T-helper 2 cell treated with Interferon-gamma antibody and Interleukin-4, amounts not matched to agents 5 μg/mL and 100 μg/mL, for 36 hours (primary cell): ENCODE measurements at regions not wholly inside any gene's neighbourhood (a gene's known extent, or its start where the extent isn't known, plus 50 kb on each side); places are given as distances from the start of the nearest gene placed in this dataset.
"Not testable (repeated sequence)": the region's sequence is repeated elsewhere in the genome, so short reads cannot be mapped to it uniquely, and the experiment has no call there.

Experiments used
- DNase-seq: peaks from one replicate; pipeline ENCODE4 v3.0.0; 2021; ENCODE audit warnings: low spot score
- H3K27ac Mint-ChIP-seq: one replicate; pipeline ENCODE4 v1.8.0; 2021; ENCODE audit warnings: mild to moderate bottlenecking, mixed read lengths
- H3K27me3 Mint-ChIP-seq: one replicate; pipeline ENCODE4 v1.8.0; 2021; ENCODE audit warnings: low read depth, mixed read lengths
- H3K36me3 Mint-ChIP-seq: one replicate; pipeline ENCODE4 v1.8.0; 2021; ENCODE audit warnings: low read depth, mixed read lengths
- H3K4me1 Mint-ChIP-seq: one replicate; pipeline ENCODE4 v1.8.0; 2021; ENCODE audit warnings: low read depth, mixed read lengths
- H3K4me3 Mint-ChIP-seq: one replicate; pipeline ENCODE4 v1.8.0; 2022; ENCODE audit warnings: mild to moderate bottlenecking, moderate library complexity, mixed read lengths
- H3K9me3 Mint-ChIP-seq: one replicate; pipeline ENCODE4 v1.8.0; 2021; ENCODE audit warnings: mixed read lengths

DNA sequence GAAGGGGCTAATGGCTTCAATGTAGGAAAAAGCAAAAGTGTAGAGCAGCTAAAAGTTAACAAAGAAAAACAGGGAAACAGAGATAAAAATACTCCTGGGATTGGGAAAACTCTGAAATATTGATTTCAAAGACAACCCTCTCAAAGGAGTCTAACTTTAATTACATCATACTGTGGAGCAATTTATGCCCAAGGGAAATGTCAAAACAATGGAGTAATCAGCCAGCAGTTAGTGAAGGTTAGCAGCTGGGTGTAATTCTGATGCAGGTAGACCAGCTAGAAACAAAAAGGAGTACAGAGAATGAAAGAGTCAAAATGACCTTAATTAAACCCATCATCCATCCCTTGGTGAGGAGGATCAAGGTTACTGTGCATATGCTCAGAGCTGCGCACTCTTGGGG is 169.0 kb downstream of the ADAM29 start:
- H3K4me3 Mint-ChIP-seq = no peak overlapping the region
- H3K27ac Mint-ChIP-seq = no peak overlapping the region

DNA sequence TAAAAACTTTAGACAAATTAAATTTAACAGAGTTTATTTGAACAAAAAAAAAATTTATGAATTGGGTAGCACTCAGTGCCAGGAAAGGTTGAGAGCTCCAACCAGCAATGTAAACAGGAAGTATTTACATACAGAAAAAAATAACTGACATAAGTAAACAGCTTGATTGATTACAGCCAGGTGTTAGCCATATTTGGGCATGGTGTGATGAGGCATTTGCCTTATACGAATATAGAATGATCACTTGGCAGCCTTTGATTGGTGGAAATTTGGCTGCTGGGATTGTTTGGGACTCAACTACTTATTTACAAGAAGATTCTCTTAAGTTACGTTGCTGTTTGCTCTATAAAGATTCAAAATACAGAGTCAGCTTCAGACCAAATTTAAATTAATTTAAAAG is 172.0 kb downstream of the ADAM29 start:
- no peaks in the 10 kb centered on the region for H3K36me3 Mint-ChIP-seq
- no peak for DNase-seq
- peaks cover 23% of the 10 kb centered on the region for H3K9me3 Mint-ChIP-seq
- no peaks in the 10 kb centered on the region for H3K4me1 Mint-ChIP-seq
- H3K27me3 Mint-ChIP-seq = no peaks in the 10 kb centered on the region
- no peak overlapping the region for H3K27ac Mint-ChIP-seq
- no peak overlapping the region for H3K4me3 Mint-ChIP-seq

More for the DNA sequence above, 169.0 kb downstream of the ADAM29 start:
- H3K9me3 Mint-ChIP-seq = peaks cover 11% of the 10 kb centered on the region
- H3K27me3 Mint-ChIP-seq = no peaks in the 10 kb centered on the region
- H3K4me1 Mint-ChIP-seq = no peaks in the 10 kb centered on the region
- no peak for DNase-seq
- H3K36me3 Mint-ChIP-seq = no peaks in the 10 kb centered on the region

DNA sequence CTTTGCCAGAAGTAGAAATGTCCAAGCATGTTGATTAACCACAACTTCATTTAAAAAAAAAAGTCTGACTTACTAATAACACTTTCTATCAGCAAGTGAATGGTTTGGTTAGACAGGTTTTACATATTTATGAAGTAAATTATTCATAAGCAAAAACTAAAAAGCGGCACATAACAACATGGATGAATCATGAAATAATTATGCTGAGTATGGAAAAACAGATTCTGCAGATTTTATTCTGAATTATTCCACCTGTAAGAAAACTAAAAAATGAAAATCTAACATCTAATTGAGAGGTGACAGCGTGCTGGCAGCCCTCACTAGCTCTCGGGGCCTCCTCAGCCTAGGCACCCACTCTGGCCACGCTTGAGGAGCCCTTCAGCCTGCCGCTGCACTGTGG is 173.5 kb downstream of the ADAM29 start:
- no peak overlapping the region for H3K27ac Mint-ChIP-seq
- no peaks in the 10 kb centered on the region for H3K27me3 Mint-ChIP-seq
- H3K9me3 Mint-ChIP-seq = peaks cover 26% of the 10 kb centered on the region
- H3K36me3 Mint-ChIP-seq = no peaks in the 10 kb centered on the region
- H3K4me1 Mint-ChIP-seq = no peaks in the 10 kb centered on the region
- DNase-seq = no peak
- H3K4me3 Mint-ChIP-seq = no peak overlapping the region

DNA sequence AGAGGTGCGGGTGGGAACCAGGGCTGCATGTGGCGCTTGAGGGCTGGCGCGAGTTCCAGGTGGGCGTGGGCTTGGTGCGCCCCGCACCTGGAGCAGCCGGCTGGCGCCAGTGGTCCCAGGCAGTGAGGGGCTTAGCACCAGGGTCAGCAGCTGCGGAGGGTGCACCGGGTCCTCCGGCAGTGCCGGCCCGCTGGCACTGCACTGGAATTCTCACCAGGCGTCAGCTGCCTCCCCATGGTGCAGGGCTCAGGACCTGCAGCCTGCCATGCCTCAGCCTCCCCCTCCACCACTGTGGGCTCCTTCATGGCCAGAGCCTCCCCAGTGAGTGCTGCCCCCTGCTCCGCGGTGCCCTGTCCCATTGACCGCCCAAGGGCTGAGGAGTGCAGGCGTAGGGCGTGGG is 174.0 kb downstream of the ADAM29 start:
- H3K27ac Mint-ChIP-seq = no peak overlapping the region
- H3K9me3 Mint-ChIP-seq = peaks cover 21% of the 10 kb centered on the region
- no peak for DNase-seq
- H3K4me3 Mint-ChIP-seq = no peak overlapping the region
- H3K4me1 Mint-ChIP-seq = no peaks in the 10 kb centered on the region
- no peaks in the 10 kb centered on the region for H3K36me3 Mint-ChIP-seq
- no peaks in the 10 kb centered on the region for H3K27me3 Mint-ChIP-seq

DNA sequence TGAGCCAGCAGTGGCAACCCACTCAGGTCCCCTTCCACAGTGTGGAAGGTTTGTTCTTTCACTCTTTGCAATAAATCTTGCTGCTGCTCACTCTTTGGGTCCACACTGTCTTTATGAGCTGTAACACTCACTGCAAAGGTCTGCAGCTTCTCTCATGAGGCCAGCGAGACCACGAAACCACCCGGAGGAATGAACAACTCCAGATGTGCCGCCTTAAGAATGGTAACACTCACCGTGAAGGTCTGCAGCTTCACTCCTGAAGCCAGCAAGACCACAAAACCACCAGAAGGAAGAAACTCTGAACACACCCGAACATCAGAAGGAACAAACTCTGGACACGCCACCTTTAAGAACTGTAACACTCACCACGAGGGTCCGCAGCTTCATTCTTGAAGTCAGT is 174.9 kb downstream of the ADAM29 start:
- H3K4me3 Mint-ChIP-seq, H3K36me3 Mint-ChIP-seq, H3K4me1 Mint-ChIP-seq, H3K27ac Mint-ChIP-seq, DNase-seq, H3K27me3 Mint-ChIP-seq: not testable (repeated sequence)
- peaks cover 27% of the 10 kb centered on the region for H3K9me3 Mint-ChIP-seq

DNA sequence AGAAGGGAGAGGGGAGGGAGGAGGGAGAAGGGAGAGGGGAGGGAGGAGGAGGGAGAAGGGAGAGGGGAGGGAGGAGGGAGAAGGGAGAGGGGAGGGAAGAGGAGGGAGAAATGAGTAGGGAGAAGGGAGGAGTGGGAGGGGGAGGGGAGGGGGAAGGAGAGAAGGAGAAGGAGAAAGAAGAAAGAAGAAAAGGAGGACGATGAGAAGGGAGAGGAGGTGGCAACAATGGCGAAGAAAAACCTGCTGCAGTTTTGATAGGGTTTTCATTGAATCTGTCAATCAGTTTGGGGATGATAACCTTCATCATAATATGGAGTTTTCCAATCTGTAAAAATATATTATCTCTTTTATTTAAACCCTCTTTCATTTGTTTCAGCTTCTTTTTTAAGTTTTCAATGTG is 185.2 kb downstream of the ADAM29 start:
- H3K27me3 Mint-ChIP-seq = no peaks in the 10 kb centered on the region
- H3K4me3 Mint-ChIP-seq = no peak overlapping the region
- no peak overlapping the region for H3K27ac Mint-ChIP-seq
- no peaks in the 10 kb centered on the region for H3K4me1 Mint-ChIP-seq
- H3K9me3 Mint-ChIP-seq = peaks cover 18% of the 10 kb centered on the region
- no peak for DNase-seq
- H3K36me3 Mint-ChIP-seq = no peaks in the 10 kb centered on the region

DNA sequence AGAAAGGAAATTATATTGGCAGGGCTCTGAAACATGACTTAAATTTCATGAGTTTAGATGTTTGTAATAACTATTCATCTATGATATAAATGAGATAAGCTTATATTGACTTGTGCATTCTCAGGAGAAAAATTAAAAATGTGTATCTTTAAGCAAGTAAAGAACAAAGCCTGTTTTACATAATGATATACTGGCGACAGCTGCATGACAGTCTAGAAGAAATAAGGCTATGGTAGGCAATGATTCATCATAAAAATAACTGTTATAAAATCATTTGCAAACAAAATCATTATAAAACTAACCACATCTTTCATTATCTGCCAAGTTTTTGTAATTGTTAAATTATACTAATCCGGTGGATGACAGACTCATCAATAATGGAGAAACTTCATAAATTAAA is 188.1 kb downstream of the ADAM29 start:
- no peaks in the 10 kb centered on the region for H3K36me3 Mint-ChIP-seq
- H3K4me3 Mint-ChIP-seq = no peak overlapping the region
- H3K4me1 Mint-ChIP-seq = no peaks in the 10 kb centered on the region
- H3K27ac Mint-ChIP-seq = no peak overlapping the region
- H3K27me3 Mint-ChIP-seq = no peaks in the 10 kb centered on the region
- no peak for DNase-seq
- H3K9me3 Mint-ChIP-seq = peaks cover 31% of the 10 kb centered on the region

DNA sequence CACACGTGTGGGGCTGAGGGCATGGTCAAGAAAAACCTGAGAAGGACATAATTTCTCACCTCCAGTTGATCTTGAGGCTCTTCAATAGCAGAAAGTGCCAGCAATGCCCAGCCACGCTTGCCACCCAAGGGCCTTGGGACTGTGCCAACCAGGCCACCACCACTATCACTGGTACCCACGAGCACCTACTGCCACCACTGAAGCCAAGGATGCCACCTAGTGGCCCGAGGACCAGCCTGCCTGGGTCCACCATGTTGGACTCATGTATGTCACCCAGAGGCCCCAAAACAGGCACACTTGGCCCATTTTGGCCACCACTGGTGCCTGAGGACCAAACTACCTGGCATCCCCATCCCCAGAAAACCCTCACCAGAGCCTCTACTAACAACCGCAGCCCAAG is 191.8 kb downstream of the ADAM29 start:
- DNase-seq = no peak
- Mint-ChIP-seq H3K4me1 (no peaks in the 10 kb centered on the region), H3K4me3 (no peak overlapping the region), H3K27me3 (no peaks in the 10 kb centered on the region), H3K36me3 (no peaks in the 10 kb centered on the region), H3K27ac (no peak overlapping the region), H3K9me3 (peaks cover 51% of the 10 kb centered on the region)

DNA sequence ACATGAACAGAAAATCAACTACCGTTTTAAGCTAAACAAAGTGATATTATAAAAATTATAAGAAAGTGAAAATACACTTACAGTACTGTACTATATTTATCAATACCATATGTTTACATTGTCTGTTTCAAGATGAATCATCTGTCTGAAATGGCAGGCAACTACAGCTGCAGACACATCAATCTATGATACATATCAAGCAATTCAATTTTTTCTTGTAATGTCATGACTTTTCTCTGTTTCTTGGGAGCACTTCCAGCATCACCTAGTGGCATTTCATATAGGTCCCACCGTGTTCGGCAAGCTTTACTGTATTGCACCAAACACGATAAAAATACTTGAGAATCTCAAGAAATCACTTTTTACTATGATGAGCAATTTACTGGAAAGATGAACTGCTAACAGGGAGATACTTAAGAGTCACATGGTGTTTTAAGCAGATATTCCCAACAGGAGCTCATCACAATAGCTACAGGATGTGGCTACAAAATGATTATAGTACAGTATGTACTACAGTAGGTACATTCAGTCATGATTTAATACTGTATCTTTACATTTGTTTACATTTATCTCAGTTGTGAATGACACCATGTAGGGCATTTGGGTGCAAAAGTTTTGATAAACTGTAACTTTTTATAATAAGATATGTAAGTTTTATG is 207.4 kb downstream of the ADAM29 start:
- Mint-ChIP-seq H3K9me3 (peaks cover 35% of the 10 kb centered on the region), H3K4me3 (no peak overlapping the region), H3K27me3 (no peaks in the 10 kb centered on the region), H3K4me1 (no peaks in the 10 kb centered on the region), H3K36me3 (no peaks in the 10 kb centered on the region), H3K27ac (no peak overlapping the region)
- no peak for DNase-seq

DNA sequence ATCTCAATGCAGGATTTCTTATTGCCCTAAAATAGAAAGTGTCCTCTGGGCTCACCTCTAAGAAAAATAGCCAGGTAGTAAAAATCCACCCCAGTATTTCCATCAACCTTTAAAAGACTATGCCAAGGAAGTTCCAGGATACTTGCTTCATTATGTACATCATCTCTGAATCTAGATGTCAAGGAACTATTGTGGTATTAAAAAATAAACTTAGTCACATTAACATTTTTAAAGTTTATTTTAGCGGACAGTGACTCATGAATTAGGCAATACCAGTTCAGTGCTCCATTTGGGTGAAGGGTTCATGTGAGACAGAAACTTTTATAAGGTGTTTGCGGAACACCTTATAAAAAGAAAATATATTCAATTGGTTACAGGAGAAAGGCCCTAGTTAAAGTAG is 209.2 kb downstream of the ADAM29 start:
- Mint-ChIP-seq H3K27me3 (no peaks in the 10 kb centered on the region), H3K27ac (no peak overlapping the region), H3K4me3 (no peak overlapping the region), H3K36me3 (no peaks in the 10 kb centered on the region), H3K4me1 (no peaks in the 10 kb centered on the region), H3K9me3 (peaks cover 18% of the 10 kb centered on the region)
- DNase-seq = no peak

DNA sequence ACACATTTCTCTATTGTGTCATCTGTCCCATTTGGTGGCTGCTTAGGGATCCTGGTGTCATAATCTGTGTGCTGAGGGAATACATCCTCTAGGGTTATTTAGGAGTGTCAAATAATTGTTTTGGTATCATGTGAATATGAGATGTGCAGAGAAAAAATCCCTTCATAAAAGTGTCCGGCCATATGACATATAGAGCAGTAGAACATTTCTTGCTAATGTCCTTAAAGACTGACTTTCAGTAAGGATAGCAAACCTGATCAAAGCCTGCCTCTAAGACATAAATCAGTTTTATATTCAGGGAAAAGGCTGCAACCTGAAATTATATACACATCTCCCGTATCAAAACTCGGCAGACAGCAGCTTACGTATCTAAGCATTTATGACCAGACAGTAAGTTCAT is 211.6 kb downstream of the ADAM29 start:
- DNase-seq = no peak
- H3K36me3 Mint-ChIP-seq = no peaks in the 10 kb centered on the region
- no peak overlapping the region for H3K27ac Mint-ChIP-seq
- H3K4me1 Mint-ChIP-seq = no peaks in the 10 kb centered on the region
- H3K4me3 Mint-ChIP-seq = no peak overlapping the region
- H3K27me3 Mint-ChIP-seq = no peaks in the 10 kb centered on the region
- peaks cover 21% of the 10 kb centered on the region for H3K9me3 Mint-ChIP-seq

DNA sequence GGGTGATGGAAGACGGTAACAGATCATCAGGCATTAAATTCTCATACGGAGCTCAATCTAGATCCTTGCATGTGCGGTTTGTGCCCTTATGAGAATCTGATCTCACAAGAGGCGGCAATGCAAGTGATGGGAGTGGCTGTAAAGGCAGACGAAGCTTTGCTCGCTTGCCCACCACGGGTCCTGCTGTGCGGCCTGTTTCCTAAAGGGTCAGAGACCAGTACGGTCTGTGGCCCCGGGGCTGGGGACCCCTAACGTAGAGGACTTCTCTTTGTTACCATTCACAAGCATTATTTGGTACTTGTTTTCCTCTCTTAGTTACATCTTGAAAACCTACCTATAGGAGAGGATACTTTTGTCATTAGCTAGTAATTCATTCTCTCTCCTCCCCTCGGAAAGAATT is 221.0 kb downstream of the ADAM29 start:
- Mint-ChIP-seq H3K27me3 (no peaks in the 10 kb centered on the region), H3K9me3 (peaks cover 25% of the 10 kb centered on the region), H3K4me1 (no peaks in the 10 kb centered on the region), H3K27ac (no peak overlapping the region), H3K36me3 (no peaks in the 10 kb centered on the region), H3K4me3 (no peak overlapping the region)
- no peak for DNase-seq

DNA sequence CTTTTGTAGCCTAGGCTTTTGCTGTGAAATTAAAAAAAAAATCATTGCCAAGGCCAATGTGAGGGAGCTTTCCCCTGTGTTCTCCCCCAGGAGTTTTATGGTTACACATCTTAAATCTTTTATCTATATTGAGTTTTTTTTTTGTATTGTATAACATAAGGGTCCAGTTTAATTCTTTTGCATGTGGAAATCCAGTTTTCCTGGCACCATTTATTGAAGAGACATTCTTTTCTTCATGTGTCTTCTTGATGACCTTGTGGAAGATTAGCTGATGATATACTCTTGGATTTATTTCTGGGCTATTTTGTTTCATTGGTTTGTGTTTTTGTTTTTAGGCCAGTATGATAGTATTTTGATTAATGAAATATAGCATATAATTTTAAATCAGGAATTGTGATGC is 225.0 kb downstream of the ADAM29 start:
- no peak for DNase-seq
- H3K4me1 Mint-ChIP-seq = no peaks in the 10 kb centered on the region
- H3K9me3 Mint-ChIP-seq = peaks cover 32% of the 10 kb centered on the region
- no peak overlapping the region for H3K4me3 Mint-ChIP-seq
- no peaks in the 10 kb centered on the region for H3K36me3 Mint-ChIP-seq
- no peaks in the 10 kb centered on the region for H3K27me3 Mint-ChIP-seq
- H3K27ac Mint-ChIP-seq = no peak overlapping the region

DNA sequence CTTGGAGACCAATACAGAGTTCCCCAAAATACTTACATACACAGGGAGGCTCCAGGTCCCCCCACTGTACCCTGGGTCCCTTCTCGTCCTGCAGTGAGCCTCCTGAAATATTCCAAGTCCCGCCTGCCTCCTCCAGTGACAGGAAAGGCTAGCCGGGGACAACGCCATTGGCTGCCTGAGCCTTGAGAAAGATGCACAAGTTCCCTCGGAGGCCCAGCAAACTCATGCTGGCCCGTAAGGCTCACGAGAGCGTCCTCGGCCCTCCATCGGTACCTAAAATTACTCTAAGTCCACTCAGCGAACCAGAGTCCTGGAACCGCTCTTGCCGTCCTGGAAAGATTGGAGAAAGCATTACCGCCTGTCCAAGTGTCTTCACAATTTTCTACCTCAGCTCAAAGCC is 228.6 kb downstream of the ADAM29 start:
- Mint-ChIP-seq H3K36me3 (no peaks in the 10 kb centered on the region), H3K4me1 (no peaks in the 10 kb centered on the region), H3K27ac (no peak overlapping the region), H3K27me3 (no peaks in the 10 kb centered on the region), H3K4me3 (no peak overlapping the region), H3K9me3 (peaks cover 39% of the 10 kb centered on the region)
- DNase-seq = no peak

DNA sequence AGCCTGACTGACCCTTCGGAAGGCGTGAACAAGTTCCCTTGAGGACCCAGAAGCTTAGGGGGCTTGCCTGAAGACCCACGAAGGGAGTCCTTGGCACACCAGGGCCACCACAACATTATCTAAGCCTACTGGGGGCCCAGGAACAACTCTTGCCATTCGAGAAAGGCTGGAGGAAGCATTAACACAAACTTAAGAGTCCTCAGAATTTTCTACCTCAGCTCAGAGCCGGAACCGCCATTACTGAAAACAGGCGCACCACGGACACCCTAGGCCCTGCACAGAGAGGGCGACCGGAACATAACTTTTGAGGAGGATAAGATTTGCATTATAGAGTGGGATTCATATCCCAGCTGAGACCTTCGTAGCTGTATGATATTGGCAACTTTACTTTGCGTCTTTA is 229.1 kb downstream of the ADAM29 start:
- no peaks in the 10 kb centered on the region for H3K36me3 Mint-ChIP-seq
- H3K27ac Mint-ChIP-seq = no peak overlapping the region
- H3K9me3 Mint-ChIP-seq = peaks cover 43% of the 10 kb centered on the region
- DNase-seq = no peak
- no peak overlapping the region for H3K4me3 Mint-ChIP-seq
- no peaks in the 10 kb centered on the region for H3K27me3 Mint-ChIP-seq
- no peaks in the 10 kb centered on the region for H3K4me1 Mint-ChIP-seq
